ENCODE measurements at regions not wholly inside any gene's neighbourhood (a gene's known extent, or its start where the extent isn't known, plus 50 kb on each side); places are given as distances from the start of the nearest gene placed in this dataset.

DNA sequence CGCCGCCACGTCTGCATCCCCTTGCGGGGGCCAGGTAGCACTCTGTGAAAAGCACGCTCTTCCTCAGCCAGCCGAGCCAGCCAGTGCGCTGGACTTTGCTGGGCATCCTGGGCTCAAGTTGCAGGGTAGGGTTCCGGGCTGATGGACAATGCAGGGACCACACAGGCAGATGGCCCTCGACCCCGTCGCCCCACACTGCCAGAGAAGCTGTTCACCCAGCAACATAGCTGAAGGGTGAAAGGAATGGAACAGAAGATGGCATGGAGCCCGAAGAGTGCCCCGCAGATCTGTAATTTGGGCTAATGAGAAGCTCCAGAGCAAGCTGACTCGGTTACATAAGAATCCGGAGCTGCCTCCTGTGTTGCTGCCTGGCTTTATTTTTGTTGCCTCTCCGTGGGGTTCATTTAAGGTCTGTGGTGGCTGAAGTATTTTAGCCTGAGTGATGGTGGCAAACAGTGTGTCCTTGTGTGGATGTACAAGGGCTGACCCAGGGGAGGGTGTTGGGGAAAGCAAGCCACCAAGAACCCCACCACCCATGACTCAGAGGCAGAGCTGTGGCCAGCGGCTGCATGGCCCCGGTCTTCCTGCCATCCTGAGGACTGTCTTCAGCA is 105.8 kb downstream of the SOX1 start (continued):
- TF ChIP-seq JUN (IDR thresholded peaks at IDR 0.05; ENCODE audit: low read depth, low read length) (no peak), SUZ12 (IDR thresholded peaks at IDR 0.05; ENCODE audit: low read length) (no peak), SIRT6 (IDR thresholded peaks at IDR 0.05; ENCODE audit: low read length) (no peak), SP4 (IDR thresholded peaks at IDR 0.05; ENCODE audit: low read length) (no peak), MAFK (IDR thresholded peaks at IDR 0.05; ENCODE audit: low read depth, low read length) (no peak), CTBP2 (IDR thresholded peaks at IDR 0.05; ENCODE audit: borderline replicate concordance, insufficient read depth, insufficient read length, low read length) (no peak), POLR2A (IDR thresholded peaks at IDR 0.05; ENCODE audit: control extremely low read depth in 1 of 2, low read depth in 2 of 2, low read length in 2 of 2) (no peak), BRCA1 (IDR thresholded peaks at IDR 0.05; ENCODE audit: low read depth, low read length) (no peak)
- TF ChIP-seq, protein P1, sequence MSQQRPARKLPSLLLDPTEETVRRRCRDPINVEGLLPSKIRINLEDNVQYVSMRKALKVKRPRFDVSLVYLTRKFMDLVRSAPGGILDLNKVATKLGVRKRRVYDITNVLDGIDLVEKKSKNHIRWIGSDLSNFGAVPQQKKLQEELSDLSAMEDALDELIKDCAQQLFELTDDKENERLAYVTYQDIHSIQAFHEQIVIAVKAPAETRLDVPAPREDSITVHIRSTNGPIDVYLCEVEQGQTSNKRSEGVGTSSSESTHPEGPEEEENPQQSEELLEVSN (IDR thresholded peaks at IDR 0.05): no peak
